ENCODE measurements at regions not wholly inside any gene's neighbourhood (a gene's known extent, or its start where the extent isn't known, plus 50 kb on each side); places are given as distances from the start of the nearest gene placed in this dataset.
"Not testable (repeated sequence)": the region's sequence is repeated elsewhere in the genome, so short reads cannot be mapped to it uniquely, and the experiment has no call there.

DNA sequence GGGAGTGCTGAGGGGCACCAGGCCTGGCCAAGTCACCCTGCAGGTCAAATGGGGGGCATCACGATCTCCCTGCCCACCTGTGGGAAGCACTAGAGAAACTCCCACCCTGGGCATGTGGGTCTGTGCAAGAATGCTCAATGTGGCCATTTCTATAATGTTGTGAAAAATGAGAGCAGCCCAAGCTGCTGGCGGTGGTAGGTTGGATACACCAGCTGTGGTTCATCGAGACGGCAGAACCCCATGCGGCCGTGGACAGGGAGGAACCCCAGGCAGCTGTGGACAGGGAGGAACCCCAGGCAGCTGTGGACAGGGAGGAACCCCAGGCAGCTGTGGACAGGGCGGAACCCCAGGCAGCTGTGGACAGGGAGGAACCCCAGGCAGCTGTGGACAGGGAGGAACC, 129.1 kb downstream of the BRD1 start:
- in situ Hi-C loops (cut with MboI; ENCODE audit: low sequenced_read_pairs), result not testable (repeated sequence)

GRCh38 chr22:49697047-49697446, 130.6 kb downstream of the BRD1 start:
- in situ Hi-C loops (cut with MboI; ENCODE audit: low sequenced_read_pairs), result no loop called here

- in situ Hi-C loops (cut with MboI; ENCODE audit: low sequenced_read_pairs), result no loop called here
These were observed 133.0 kb downstream of the BRD1 start for GRCh38 chr22:49694462-49695260.

DNA sequence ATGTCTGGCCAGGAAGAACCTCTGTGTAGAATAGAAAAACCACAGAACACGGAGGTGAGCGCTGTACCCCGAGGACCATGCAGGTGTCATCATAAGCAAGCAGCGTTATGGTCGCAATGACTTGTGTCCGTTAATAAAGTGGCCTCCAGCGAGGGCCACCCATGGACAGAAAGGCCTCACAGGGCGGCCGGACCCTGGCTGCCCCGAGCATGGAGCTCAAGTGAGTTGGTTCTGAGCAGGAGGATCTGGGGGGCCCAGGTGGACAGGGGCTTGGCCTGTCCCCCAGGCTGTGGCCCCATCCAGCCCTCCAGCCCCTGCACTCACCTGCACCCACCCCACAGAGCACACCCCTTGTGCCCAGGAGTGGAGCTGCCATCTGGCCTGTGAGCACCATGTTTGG, 133.8 kb downstream of the BRD1 start:
- in situ Hi-C loops (cut with MboI; ENCODE audit: low sequenced_read_pairs), result no loop called here

GRCh38 chr22:49693416-49693815, 134.3 kb downstream of the BRD1 start:
- in situ Hi-C loops (cut with MboI; ENCODE audit: low sequenced_read_pairs), result no loop called here

GRCh38 chr22:49692499-49693225, 135.0 kb downstream of the BRD1 start:
- in situ Hi-C loops (cut with MboI; ENCODE audit: low sequenced_read_pairs), result no loop called here

GRCh38 chr22:49691256-49691655, 136.4 kb downstream of the BRD1 start:
- in situ Hi-C loops (cut with MboI; ENCODE audit: low sequenced_read_pairs), result no loop called here

DNA sequence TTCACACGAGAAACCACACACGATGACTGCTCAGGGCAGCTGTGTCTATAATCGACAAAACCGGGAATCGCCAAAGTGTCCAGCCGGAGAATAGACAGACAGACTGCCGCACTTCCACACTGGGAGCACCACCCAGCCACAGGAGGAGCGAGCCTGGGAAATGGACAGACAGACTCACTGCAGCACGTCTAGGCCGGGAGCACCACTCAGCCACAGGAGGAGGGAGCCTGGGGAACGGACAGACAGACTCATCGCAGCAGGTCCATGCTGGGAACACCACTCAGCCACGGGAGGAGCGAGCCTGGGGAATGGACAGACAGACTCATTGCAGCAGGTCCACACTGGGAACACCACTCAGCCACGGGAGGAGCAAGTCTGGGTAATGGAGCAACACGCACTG, 137.2 kb downstream of the BRD1 start:
- in situ Hi-C loops (cut with MboI; ENCODE audit: low sequenced_read_pairs), result no loop called here

DNA sequence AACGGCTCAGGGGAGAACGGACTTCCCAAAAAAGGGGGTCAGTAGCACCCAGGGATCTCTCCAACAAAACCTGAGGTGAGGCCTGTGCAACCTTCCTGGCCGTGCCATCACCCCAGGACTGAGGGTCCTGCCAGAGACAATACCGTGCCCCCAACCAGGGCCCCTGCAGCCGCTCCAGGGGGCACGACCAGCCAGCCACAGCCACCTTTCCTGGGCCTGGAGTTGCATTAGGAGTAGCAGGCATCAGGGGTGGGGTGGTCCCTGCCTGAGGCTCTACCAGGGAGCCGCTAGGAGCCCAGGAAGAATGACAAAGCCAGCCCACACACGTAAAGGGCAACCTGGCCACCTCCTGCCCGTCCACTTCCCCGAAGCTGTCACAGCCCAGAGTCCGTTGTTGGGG, 137.8 kb downstream of the BRD1 start:
- in situ Hi-C loops (cut with MboI; ENCODE audit: low sequenced_read_pairs), result no loop called here

GRCh38 chr22:49689255-49689770, 138.4 kb downstream of the BRD1 start:
- in situ Hi-C loops (cut with MboI; ENCODE audit: low sequenced_read_pairs), result no loop called here

GRCh38 chr22:49688516-49689254, 139.0 kb downstream of the BRD1 start:
- in situ Hi-C loops (cut with MboI; ENCODE audit: low sequenced_read_pairs), result no loop called here

- in situ Hi-C loops (cut with MboI; ENCODE audit: low sequenced_read_pairs), result no loop called here
These were observed 139.7 kb downstream of the BRD1 start for GRCh38 chr22:49687786-49688515.

DNA sequence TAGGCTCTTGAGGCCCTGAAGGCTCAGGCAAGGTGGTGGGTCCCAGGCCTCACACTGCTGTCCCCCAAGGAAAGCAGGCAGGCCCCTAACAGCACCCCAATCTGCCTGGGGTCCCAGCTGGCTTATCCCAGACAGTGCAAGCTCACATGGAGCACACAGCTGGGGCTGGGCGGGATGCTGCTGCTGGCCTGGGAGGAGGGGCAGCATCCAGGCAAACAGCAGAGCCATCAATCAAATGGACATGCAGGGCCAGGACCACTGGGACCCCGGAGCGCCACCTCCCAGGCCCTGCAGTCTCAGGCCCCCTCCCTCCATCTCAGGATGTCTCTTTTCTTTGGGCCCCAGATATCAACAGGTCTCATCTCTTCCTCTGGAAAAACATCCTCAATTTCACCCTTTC, 140.3 kb downstream of the BRD1 start:
- in situ Hi-C loops (cut with MboI; ENCODE audit: low sequenced_read_pairs), result no loop called here

- in situ Hi-C loops (cut with MboI; ENCODE audit: low sequenced_read_pairs), result no loop called here
These were observed 141.0 kb downstream of the BRD1 start for GRCh38 chr22:49686495-49687219.

- in situ Hi-C loops (cut with MboI; ENCODE audit: low sequenced_read_pairs), result no loop called here
These were observed 142.0 kb downstream of the BRD1 start for GRCh38 chr22:49685686-49686085.

DNA sequence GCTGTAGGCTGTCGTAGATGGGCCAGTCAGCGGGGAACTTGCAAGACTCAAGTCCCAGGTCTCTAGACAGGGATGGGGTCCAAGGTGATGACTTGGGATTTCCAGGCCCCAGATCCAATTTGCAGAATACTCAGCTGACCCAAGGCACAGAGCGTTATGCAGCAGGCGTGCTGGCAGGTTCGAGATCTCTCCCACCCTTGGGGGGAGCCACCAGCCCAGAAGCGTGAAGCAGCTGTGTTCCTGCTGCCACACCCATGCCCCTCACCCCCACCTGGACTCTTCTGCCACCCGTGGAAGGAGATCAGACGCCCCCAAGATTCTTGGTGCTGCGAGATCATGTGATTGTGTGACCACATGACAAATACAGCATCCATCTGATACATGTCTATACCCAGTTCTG, 142.6 kb downstream of the BRD1 start:
- in situ Hi-C loops (cut with MboI; ENCODE audit: low sequenced_read_pairs), result no loop called here

GRCh38 chr22:49683032-49683431, 144.6 kb downstream of the BRD1 start:
- in situ Hi-C loops (cut with MboI; ENCODE audit: low sequenced_read_pairs), result no loop called here

DNA sequence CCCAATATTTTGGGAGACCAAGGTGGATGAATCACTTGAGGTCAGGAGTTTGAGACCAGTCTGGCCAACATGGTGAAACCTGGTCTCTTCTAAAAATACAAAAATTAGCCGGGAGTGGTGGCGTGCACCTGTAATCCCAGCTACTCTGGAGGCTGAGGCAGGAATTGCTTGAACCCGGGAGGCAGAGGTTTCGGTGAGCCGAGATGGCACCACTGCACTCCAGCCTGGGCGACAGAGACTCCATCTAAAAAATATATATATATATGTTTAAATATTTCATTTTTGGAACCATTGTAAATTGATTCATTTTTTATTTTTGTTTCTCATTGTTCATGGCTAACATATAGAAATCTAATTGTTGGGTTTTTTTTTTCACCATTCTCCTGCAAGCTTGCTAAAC, 146.9 kb downstream of the BRD1 start:
- in situ Hi-C loops (cut with MboI; ENCODE audit: low sequenced_read_pairs), result not testable (repeated sequence)

- in situ Hi-C loops (cut with MboI; ENCODE audit: low sequenced_read_pairs), result no loop called here
These were observed 148.9 kb downstream of the BRD1 start for GRCh38 chr22:49678842-49679170.

DNA sequence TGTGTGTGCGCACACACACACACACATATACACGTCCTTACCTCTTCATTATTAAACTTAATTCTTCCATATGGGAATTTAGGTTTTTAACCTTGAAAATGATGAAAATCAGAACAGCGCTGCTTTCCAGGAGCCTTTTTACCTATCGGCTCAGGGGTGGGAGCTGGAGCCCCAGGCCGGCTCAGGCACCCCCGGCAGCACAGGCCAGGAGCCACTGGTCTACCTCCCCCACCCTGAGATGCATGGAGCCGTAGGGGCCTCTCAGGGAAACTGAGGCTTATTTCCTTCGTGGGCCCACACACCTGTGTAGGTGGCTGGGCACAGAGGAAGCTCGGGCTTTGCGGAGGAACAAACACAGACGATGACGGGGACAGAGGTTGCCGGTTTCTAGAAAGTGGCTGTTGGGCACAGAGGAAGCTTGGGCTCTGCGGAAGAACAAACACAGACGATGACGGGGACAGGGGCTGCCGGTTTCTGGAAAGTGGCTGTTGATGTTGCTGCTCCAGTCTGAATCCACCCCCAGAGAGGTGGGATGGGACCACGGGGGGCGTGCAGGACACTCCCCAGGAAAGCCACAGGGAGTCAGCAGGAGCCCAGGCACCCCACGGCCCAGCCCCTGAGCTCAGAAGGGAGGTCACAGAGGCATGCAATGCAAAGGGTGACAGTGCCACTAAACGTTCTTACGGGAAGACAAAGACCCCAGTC, 149.4 kb downstream of the BRD1 start:
- in situ Hi-C loops (cut with MboI; ENCODE audit: low sequenced_read_pairs), result no loop called here
